Astrocyte of the spinal cord (primary cell): ENCODE measurements at regions not wholly inside any gene's neighbourhood (a gene's known extent, or its start where the extent isn't known, plus 50 kb on each side); places are given as distances from the start of the nearest gene placed in this dataset.

ENCODE experiments used
- DNase-seq: peaks from one replicate; pipeline ENCODE4 v3.0.0; 2011; ENCODE audit warnings: low read depth, low spot score
- H3K4me3 ChIP-seq: 2 replicates; pipeline ENCODE4 v1.5.1; 2011; ENCODE audit warnings: low read depth, mild to moderate bottlenecking, low read length, moderate library complexity
- in situ Hi-C: cut with HindIII; loops from 2 replicates; pipeline ENCODE4 v1.10.0; 2017; ENCODE audit warnings: low sequenced_read_pairs
- TF ChIP-seq, protein P1 (sequence below): IDR thresholded peaks from 2 replicates; pipeline ENCODE4 v1.5.1; 2012; ENCODE audit warnings: low read depth, mild to moderate bottlenecking, low read length, inconsistent platforms

DNA sequence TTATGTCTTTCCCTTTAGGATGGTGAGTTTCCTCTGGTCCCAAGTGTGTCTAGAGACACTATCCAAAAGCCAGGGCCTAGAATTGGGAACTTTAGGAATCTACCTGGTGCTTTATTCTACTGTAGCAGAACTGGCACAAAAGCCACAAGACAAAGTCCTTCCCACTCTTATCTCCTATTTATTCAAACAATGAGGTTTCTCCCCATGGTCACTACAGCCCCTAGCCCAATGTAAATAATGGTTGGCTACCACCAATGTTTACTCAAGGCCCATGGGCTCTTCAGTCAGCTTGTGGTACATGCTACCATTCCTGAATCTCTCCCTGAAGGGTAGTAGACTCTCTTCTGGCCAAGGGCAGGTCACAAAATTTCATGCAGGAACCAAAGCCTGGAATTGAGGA, 789.4 kb upstream of the KIF2B start:
- in situ Hi-C loops: no loop called here
- TF ChIP-seq, protein P1, sequence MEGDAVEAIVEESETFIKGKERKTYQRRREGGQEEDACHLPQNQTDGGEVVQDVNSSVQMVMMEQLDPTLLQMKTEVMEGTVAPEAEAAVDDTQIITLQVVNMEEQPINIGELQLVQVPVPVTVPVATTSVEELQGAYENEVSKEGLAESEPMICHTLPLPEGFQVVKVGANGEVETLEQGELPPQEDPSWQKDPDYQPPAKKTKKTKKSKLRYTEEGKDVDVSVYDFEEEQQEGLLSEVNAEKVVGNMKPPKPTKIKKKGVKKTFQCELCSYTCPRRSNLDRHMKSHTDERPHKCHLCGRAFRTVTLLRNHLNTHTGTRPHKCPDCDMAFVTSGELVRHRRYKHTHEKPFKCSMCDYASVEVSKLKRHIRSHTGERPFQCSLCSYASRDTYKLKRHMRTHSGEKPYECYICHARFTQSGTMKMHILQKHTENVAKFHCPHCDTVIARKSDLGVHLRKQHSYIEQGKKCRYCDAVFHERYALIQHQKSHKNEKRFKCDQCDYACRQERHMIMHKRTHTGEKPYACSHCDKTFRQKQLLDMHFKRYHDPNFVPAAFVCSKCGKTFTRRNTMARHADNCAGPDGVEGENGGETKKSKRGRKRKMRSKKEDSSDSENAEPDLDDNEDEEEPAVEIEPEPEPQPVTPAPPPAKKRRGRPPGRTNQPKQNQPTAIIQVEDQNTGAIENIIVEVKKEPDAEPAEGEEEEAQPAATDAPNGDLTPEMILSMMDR: no peak
- no peak overlapping the region for H3K4me3 ChIP-seq
- DNase-seq: no peak

DNA sequence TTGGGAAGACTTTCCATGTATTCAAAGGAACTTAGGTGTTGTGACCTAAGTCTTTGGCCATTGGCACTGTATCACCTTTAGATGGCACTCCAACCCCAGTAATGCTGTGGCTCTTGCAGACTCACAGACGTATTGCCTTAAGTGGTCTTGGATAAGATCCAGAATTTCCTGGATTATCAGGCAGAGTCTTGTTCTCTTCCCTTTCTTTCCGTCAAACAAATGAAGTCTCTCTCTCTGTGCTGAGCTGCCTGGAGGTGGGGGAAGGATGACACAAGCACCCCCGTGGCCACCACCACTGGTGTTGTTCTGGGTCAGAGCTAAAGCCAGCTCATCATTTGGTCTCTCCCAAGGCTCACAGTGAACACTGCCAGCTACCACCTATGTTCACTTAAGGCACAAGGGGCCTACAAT, 789.9 kb upstream of the KIF2B start:
- H3K4me3 ChIP-seq: no peak overlapping the region
- TF ChIP-seq, protein P1: no peak
- DNase-seq: peak; percentile 25
- in situ Hi-C loops: no loop called here

DNA sequence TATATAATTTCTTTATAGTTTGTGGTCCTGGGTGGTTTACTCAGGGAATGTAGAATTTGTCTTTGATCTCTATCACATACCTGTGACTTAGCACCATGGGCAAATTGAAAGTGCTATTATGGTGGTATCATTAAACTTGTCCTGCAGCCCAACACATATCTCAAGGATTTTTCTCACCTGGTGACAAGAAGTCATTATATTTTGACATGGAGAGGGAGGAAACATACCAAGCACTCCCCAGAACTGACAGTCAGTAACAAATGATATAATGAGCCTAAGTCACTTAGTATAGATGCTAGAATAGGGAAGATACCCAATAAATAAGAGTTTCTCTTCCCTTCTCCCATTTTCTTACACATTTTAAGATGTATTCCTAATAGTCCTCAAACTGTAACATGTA, 805.5 kb upstream of the KIF2B start:
- H3K4me3 ChIP-seq: no peak overlapping the region
- TF ChIP-seq, protein P1: no peak
- in situ Hi-C loops: no loop called here
- no peak for DNase-seq

DNA sequence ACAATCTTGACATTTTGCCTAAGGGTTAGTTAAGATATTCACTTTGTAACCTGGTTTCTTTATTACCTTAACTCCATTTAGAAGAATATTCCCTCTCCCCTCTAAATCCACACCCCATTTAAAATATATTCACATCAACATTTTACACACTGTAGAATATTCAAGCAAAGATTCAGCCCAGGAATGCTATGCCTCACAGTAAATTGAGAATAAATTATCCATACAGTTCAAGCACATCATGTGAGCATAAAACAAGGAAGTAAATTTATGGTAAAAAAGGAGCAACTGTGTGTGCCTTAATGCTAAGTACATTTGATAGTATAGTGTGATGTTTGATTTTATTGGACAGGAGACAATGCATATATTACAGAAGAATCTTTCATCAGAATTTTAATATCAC, 806.6 kb upstream of the KIF2B start:
- in situ Hi-C loops: no loop called here
- no peak overlapping the region for H3K4me3 ChIP-seq
- DNase-seq: no peak
- TF ChIP-seq, protein P1: no peak

DNA sequence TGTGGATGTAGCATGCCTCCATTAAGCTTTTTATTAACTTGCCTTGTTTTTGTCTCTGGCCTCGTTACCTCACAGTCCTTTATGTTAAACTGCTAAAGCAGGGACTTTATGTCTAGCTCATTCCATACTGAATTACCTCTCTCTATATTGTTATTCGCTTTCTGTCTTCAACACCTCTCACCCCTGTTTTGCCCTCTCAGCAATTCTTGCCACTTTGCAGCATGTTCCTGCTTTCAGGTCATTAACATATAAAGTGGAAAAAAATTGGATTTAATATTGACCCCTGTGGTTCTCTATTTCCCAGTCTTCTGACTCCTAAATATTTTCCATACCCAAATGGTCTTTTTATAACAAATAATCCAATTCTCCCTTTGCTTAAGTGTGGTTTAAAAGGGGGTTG, 810.4 kb upstream of the KIF2B start:
- no peak for DNase-seq
- H3K4me3 ChIP-seq: no peak overlapping the region
- in situ Hi-C loops: no loop called here
- TF ChIP-seq, protein P1: no peak

DNA sequence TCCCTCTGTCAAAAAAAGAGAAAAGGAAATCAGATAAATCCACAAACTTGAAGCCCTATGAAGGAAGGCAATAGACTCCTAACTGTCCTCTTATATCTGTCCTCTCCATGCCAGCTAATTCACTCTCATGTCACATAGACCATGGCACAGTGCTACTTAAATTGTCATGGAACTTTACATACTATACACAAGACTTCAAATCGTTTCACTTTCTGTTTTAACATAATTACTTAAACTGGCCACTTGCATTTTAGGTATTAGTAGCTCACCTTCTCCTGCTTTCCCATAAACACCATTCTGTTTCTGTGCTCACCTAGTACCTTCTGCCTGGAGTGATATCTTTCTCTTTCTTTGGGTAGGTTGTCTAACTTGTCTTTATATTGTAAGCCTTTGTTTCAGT, 816.7 kb upstream of the KIF2B start:
- DNase-seq: no peak
- no peak overlapping the region for H3K4me3 ChIP-seq
- TF ChIP-seq, protein P1: no peak
- in situ Hi-C loops: no loop called here

DNA sequence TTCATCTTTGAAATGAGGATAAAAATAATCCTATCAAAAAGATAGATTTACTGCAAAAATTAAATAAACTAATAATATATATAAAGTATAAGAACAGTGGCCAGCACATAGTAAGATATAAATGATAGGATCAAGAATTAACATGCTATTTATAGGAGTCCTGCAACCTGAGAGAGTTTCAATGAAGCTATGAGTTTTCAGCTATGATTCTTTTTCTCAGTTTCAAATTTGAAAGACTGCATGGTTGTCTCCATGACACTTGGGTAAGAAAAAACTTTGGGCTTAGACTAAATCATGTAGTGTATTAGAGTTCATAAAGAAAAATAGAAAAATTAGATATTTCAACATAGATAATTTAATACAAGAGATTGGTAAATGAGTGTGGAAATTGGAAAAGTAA, 817.8 kb upstream of the KIF2B start:
- TF ChIP-seq, protein P1: no peak
- no peak overlapping the region for H3K4me3 ChIP-seq
- no peak for DNase-seq
- in situ Hi-C loops: no loop called here
